ENCODE measurements at regions not wholly inside any gene's neighbourhood (a gene's known extent, or its start where the extent isn't known, plus 50 kb on each side); places are given as distances from the start of the nearest gene placed in this dataset.

DNA sequence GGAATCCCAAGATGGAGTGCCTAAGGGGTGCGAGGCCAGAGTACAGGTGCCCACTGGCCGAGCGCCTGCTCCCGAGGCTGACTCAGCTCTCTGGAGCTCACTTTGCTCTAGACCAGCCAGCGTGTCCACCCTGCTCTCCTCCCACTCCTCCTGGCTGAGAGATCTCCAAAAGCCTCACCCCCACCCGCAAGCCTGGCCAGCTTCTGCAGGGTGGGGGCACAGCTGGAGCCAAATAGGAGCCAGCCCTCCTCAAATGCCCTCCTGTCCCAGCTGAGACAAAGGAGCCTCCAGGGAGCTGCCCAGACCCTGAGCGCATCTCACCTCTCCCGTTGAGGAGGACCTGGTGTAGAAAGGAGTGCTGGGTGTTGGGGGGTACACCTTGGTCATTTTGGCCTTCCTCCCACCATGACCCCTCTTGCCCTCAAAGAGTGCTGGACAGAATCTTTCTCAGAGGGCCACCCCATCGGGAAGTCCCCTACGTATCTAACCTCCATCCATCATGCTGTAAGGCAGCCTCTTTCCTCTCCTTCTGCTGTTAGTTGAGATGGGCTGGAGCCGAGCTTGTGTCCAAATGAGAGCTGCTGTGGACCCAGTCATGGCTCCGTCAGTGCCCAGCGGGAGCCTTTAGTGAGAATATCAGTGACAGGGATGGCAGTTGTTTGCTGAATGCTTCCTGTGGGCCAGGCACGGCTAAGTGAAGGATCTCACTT lies 123.9 kb upstream of the VSTM2B start:
- TF ChIP-seq, protein P1, sequence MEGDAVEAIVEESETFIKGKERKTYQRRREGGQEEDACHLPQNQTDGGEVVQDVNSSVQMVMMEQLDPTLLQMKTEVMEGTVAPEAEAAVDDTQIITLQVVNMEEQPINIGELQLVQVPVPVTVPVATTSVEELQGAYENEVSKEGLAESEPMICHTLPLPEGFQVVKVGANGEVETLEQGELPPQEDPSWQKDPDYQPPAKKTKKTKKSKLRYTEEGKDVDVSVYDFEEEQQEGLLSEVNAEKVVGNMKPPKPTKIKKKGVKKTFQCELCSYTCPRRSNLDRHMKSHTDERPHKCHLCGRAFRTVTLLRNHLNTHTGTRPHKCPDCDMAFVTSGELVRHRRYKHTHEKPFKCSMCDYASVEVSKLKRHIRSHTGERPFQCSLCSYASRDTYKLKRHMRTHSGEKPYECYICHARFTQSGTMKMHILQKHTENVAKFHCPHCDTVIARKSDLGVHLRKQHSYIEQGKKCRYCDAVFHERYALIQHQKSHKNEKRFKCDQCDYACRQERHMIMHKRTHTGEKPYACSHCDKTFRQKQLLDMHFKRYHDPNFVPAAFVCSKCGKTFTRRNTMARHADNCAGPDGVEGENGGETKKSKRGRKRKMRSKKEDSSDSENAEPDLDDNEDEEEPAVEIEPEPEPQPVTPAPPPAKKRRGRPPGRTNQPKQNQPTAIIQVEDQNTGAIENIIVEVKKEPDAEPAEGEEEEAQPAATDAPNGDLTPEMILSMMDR (optimal IDR thresholded peaks at IDR 0.05 in 1 of 3, IDR thresholded peaks at IDR 0.05 in 1 of 3, conservative IDR thresholded peaks at IDR 0.05 in 1 of 3; ENCODE audit: extremely low read depth in 1 of 3, insufficient read depth in 2 of 3, low read length in 3 of 3) = no peak
- TF ChIP-seq EZH2 (IDR thresholded peaks at IDR 0.05; ENCODE audit: low read length) = no peak

Data from keratinocyte (primary cell).